HG03457 (cell line): ENCODE measurements at regions not wholly inside any gene's neighbourhood (a gene's known extent, or its start where the extent isn't known, plus 50 kb on each side); places are given as distances from the start of the nearest gene placed in this dataset.

Source experiments
- ATAC-seq: cut with Tn5 transposase; IDR thresholded peaks from one replicate; pipeline ENCODE4 v1.9.1; 2021; ENCODE audit warnings: moderate number of reproducible peaks; ENCODE audit not compliant: unreplicated experiment

DNA sequence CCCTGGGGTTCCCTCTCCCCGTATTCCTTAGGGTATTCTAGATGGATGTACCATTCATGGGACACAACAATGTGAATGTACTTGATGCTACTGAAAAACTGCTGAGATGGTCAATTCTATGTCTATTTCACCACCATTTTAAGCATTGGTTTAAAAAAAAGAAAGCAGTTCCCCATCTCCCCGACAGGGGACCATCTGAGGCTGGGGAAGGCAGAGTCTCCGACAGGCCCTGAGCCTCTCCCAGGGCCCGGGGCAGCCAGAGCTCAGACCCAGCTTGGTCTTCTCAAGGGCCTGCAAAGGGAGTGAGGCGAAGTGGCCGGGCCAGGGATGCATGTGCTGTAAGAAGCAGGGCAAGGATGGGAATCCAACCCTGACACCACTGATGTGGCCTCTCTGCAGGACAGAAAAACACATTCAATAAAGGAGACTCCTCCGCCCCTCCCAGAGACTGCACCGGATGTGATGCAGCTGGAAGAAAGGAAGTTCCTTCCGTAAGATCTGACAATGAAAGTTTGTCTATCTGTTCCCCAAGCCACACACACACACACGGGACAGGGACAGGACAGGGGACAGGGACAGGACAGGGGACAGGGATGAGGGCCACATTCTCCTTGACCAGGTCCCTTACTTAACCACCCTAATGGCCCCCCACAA is 234.1 kb downstream of the BCL11B start:
- ATAC-seq, result no peak

DNA sequence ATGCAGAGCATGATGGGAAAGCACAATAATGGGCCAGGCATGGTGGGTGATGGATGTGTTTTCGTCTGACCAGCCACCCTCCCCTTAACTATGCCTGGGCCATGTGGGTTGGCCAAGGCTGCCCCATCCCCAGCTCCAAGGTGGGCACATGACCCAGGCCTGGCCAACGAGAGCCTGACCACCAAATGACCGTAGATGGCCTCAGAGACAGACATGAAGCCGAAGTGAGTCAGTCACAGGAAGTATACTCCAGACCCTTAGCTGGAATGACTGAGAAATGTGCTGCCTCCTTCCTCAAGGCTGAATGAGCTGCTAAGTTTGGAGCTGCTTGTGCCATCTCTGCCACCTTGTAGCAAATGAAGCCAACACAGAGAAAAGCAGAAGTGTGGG is 233.6 kb downstream of the BCL11B start:
- no peak for ATAC-seq

DNA sequence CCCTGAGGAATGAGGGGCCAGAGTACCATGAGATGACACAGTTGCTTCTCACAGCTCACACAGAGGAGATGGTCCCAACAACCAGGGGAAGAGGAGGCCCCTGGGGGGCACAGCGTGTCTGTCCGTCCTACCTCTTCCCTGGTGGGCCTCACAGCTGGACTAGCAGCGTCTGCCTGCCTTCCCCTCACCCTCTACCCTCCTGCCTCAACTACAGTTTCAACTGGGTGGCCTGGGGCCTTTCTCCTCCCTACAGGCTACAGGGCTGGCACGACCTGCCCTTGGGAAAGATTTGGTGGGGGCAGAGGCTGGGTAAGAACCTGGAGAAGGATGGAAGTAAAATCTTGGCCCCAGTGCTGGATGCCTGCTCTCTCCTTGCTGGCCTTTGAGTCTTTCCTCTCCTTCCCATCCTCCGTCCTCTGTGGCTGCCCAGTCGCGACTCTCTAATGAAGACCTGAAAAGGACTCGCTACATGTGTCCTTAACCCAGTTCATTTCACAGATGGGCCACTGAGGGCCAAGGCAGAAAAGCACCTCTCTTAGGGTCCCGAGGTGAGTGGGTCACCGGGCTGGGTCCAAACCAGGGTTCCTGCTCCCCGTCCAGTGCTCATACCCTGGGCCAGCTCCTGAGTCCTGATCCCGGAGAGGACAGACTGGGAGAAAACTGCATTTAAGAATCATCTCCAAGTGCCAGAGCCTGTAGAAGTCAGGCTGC is 232.5 kb downstream of the BCL11B start:
- no peak for ATAC-seq

- no peak for ATAC-seq
Measured at GRCh38 chr14:99040052-99040451, 231.9 kb downstream of the BCL11B start.

GRCh38 chr14:99040711-99041110 is 231.3 kb downstream of the BCL11B start:
- no peak for ATAC-seq

GRCh38 chr14:99041141-99041819 is 230.7 kb downstream of the BCL11B start:
- ATAC-seq, result no peak

DNA sequence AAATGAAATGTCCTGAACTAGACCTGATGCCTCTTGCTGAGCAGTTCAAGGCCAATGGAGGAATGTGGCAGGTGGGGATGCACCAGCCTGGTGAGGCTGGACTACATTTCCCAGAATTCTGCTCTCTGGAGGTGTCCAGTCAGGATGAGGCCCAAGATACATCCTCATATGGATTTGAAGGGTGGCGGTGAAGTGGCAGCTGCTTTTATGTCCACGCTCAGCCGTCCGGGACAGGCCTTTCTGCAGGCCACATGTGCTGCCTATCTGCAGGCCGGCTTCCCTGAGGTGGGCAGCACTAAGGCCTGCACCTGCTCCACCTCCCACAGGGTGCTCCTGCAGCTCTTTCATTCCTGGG is 230.2 kb downstream of the BCL11B start:
- ATAC-seq, result no peak

- no peak for ATAC-seq
Measured at GRCh38 chr14:99042381-99043266, 229.4 kb downstream of the BCL11B start.

GRCh38 chr14:99043267-99043615 is 228.8 kb downstream of the BCL11B start:
- no peak for ATAC-seq

DNA sequence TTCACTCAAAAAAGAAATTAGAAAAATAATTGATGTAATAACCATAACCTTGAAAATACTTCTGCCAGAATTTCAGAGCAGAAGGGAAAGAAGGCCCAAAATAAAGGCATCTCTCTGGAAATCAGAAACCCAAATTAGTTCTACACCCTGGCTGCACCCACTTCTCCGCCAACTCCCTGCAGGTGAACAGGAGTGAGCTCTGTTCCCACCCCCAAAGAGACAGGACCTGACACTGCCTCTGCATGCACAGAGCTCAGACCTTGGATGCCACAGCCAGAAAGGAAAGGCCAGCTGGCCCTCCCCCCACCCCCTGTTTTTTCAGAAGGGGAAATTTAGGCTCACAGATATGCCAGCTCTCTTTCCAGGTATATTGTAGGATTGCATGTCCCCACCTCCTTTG is 228.2 kb downstream of the BCL11B start:
- no peak for ATAC-seq

DNA sequence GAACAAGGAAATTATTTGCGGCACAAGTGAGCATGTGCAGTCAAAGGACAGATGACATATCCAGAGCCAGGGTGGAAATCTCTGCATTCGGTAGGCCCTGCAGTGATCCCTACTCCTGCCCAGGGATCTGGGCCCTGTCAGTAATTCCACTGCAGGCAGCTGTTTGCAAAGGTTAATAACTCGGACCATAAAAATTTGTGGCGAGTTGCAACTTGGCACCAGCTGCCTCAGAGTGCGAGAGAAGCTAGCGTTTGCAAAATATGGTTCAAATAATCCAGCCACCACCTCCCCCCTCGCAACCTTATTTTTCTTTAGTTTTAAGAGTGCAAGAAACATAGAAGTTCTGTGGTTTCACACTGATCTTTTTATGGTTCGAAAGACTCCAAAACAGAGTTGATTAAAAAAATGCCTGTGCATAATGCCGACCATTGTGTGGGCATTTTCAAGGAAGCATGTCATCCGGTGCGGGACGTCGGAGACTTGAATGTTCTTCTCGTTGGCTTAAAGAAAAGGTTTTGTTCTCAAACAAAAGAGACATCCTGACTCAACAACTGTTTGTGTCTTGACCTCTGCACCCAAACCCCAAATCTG is 224.5 kb downstream of the BCL11B start:
- ATAC-seq, result no peak

GRCh38 chr14:99050309-99050708 is 221.7 kb downstream of the BCL11B start:
- ATAC-seq, result no peak

- ATAC-seq, result no peak
Measured at GRCh38 chr14:99052467-99052866, 219.5 kb downstream of the BCL11B start.

DNA sequence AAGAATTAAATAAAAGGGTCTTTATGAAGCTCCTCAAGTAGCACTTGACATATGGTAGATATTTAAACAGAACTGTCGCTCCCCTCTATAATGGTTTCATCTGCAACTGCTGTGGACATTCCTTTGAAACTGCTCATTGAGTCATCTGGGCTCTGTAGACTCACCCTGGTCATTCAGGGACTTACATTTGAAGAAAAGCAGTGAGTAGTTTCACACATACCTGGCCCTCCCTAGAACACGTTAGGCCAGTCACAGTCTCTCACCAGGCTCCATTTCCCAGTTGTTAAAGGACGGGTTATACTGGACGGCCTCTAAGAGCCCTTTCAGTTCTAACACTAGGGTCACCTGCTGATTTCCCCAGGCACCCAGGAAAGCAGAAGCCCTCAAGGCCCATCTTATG is 217.0 kb downstream of the BCL11B start:
- ATAC-seq, result no peak

GRCh38 chr14:99055816-99056215 is 216.2 kb downstream of the BCL11B start:
- no peak for ATAC-seq

DNA sequence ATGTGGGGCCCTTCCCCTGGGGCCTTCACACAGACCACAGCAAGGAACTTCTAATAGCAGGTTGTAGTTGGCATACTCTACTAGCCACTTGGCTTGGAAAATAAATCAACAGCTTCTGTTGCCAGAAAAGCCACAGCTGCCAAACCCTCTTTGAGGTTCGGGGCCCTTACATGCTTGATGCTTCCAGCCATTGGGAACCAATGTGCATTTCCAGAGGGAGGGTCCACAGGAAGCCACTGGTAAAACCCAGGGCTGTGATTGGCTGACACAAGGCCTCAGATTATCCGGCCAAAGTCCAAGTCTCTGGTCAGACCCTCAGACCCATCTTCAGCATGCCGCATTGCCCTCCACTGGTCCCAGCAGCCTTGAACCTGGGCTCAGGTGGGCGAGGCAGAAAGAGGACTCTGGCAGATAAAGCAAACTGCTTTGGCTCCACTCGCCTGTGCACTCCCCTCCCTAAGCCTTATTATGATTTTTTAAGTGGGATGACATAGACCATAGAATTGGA is 214.4 kb downstream of the BCL11B start:
- no peak for ATAC-seq

DNA sequence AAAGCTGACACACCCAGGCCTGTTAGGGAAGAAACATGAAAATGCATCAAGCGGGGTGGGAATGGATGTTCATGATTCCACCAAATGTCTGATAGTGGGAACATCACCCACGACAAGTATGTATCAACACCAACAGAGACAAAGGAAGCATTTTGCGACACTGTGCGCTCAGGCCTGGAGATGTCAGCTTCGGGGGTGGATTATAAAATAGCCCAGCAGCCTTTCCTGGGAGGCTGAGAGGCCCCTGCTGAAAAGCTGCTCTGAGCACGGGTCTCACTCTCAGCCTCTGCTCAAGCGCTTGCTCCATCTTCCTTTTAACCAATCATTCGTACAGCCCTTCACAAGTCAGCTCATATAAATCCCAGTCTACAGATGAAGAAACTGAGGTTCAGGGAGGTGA is 213.5 kb downstream of the BCL11B start:
- ATAC-seq, result no peak

GRCh38 chr14:99062216-99062615 is 209.8 kb downstream of the BCL11B start:
- ATAC-seq, result no peak

- ATAC-seq, result no peak
Measured at GRCh38 chr14:99062772-99063418, 209.1 kb downstream of the BCL11B start.

DNA sequence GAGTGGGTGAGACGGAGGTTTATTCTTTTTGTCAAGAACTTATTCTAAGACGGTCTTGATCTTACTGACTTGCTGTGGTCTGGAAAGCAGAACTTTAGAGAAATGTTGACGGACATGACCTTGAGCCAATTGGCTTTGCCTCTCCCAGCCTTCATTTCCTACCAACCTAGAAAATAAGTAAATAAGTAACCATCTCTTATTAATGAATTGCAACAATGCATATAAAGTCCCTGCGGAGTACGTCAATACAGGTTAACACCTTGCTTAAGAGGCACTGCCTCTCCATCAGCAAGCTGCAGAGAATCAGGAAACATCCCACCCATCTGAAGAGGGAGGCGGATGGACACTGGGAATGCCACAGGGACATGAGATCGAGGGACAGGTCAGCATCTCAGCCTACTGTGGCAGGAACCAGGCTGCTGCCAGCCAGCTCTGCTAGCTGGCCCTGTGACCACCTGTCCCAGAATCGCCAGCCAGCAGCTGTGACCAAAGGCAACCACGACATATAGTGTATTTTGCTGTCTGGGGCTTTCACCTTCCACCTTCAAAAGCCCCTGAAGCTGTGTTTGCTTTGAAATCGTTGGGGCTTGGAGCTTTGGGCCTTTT is 208.3 kb downstream of the BCL11B start:
- no peak for ATAC-seq
